Activated CD4-positive, alpha-beta T cell treated with anti-CD3 and anti-CD28 coated beads, Interleukin-2, amount 50 U/mL, for 1 hour (primary cell): ENCODE measurements at regions not wholly inside any gene's neighbourhood (a gene's known extent, or its start where the extent isn't known, plus 50 kb on each side); places are given as distances from the start of the nearest gene placed in this dataset.
"Not testable (repeated sequence)": the region's sequence is repeated elsewhere in the genome, so short reads cannot be mapped to it uniquely, and the experiment has no call there.

Source experiments
- DNase-seq: peaks from one replicate; pipeline ENCODE4 v3.0.0-alpha.2; 2020

DNA sequence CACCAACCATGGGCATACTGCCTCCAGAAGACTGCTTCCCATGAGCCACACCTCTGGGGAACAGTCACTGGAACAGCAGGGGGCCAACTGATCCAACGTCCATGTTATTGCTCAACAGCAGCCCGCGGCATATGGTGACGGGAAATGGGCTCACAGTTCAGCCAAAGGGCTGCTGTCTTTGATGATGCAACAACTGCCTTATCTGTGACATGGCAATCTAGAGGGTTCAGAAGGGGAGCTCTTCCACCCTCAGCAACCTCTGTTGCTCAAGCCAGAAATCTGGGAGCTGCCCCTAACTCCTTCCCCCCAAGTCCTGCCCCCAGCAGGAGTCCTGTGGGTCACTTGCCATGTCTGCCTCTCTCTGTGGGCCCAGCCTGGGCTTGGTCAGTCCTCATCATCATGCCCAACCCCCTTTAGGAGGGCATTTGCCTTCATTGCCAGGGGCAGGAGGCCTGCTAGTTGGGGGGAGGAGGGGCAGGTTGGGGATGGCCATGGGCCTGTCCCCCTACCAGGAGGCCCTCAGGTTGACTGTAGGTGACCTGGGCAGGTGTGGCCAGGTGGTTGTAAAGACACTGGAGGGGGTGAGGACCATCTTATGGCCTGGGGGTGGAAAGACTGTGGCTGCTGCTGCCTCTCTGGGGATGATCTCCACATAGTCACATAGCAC, 212.9 kb downstream of the CYP26B1 start:
- DNase-seq, result no peak

DNA sequence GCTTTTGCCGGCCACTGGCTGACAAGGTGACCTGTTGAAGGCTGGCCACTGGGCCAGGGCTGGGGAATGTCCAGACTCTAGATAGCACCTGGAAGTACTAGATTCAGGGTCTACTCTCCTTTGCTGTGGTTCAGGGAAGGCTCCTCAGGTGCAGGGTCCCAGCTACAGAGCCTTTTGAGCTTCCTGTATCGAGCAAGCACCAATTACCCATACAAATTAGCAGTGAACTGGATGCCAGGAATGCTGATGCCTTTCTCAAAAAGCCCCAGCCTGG, 213.4 kb downstream of the CYP26B1 start:
- DNase-seq, result no peak

GRCh38 chr2:71933467-71934319, 214.0 kb downstream of the CYP26B1 start:
- DNase-seq, result no peak

DNA sequence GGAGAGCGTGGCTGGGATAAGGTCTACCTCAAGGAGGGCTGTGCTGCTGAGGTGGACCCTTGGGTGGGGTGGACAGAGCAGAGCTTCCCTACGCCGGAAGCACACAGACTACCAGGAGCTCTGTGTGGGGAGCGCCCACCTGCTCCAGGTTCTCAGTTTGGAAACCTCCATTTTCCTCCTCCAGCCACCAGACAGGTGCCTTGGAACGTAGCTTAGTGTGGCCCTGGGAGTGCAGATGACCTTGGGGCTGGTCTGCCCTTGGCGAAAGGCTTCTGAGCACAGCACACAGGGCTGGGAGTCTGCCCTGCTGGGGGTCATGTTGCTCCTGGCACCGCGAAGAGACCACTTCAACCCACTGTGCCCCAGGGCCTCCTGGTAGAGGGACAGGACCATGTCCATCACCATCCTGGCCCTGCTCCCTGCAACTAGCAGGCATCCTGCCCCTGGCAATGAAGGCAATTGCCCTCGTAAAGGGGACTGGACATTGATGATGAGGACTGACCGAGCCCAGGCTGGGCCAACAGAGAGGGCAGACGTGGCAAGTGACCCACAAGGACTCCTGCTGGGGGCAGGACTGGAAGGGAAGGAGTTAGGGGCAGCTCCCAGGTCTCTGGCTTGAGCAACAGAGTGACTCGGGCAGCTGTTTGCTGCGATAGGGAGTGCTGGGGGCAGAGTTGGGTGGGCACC, 214.7 kb downstream of the CYP26B1 start:
- DNase-seq, result no peak

DNA sequence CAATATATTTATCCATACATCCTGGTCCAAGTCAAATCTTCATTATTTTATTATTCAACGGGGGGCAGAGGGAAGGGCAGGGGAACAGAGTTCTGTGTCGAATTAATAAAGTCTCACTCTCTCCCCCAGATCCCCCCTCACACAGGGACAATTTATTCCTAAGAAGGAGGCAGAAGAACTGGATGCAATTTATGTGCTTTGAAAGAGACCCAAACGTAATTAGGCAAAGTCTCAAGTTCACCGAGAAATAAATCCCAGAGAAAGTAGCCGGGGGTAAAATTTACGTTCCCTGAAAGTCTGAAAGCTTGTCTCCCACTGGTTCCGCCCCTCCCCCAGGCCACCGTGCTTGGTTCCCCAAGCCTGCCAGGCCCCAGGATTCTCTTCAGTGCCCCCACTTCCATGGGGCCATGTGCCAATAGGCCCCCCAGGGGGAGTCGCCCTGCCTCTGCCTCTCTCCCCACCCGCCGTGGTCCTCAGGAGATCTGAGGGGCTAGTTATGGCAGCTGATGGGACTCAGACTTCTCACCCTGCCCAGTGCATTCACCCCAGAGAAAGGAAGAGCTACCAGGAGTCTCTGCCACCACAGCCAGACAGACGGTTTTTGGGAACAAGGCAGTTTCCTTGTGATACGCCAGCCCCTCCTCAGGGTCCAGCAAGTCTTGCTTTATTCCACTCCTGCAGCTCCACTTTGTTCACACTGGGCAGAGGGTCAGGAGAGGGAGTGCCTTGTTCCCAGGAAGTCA, 215.5 kb downstream of the CYP26B1 start:
- no peak for DNase-seq

DNA sequence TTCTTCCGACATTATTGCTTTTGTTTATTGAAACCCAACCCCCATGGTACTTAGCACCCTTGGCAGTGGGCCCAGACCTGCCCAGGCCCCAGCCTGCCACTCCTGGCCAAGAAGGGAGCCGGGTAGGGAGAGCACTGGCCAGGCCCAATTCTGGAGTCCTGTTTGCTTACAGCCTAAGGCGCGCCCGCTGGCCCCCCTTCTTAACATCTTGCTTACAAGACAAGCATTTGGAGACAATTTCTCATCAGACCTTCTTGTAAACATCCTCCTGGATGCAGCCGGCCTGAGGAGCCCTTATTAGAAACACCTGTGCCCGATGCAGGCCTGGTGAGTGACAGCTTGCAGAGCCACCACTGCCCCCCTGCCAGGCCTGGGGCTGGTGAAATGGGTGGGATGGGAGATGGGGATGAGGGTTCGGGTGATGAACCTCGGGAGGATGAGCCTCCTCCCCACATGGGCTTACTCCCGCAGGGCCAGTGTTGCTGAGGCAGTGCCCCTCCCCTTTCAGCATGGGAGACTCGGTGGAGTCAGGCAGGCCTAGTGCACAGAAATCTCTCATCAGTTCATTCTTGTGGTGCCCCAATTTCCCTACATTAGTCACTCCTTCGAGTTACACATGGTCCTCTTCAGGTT, 217.5 kb downstream of the CYP26B1 start:
- DNase-seq, result no peak

DNA sequence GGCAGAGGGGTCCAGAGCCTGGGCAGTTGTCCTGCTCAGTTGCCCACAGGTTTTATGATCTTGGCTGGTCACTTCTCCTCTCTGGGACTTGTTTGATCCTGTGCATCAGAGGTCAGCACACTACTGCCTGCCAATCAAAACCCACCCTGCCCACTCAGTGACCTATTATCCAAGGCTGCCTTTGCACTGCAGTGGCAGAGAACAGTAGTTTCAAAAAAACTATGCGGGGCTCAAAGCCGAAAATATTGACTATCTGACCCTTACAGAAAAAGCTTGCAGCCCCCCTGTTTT, 218.2 kb downstream of the CYP26B1 start:
- no peak for DNase-seq

DNA sequence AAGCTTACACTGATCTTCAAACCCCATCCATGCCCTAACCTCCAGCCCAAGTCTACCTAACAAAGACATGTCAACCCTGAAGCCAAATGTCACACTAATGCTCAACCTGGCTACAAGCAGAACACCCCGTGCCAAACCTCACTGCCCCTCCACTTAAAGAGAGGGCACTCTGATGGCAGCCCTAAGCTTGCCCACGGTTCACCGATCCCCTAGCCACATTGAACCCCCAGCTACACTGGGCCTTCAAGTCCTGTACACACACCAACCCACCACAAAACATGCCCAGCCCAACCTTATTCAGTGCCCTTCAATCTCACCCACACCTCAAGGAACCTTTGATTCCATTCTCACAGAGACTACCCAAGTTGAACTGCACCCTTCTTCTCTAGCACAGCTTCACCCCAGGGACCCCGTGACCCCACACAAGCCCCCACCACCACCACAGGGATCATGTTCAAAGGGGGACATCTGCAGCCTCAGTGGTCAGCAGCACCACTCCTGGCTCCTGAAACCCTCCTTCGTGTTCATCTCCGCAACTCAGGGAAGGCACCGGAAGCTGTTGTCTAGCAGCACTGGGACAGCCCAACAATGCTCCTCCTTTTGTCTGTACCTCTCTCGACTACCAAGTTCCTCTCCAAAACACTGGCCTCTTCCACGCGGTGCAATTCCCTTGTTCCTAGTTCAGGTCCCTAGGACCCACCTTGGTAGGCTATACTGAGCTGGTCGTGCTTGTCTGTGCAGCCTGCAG, 218.8 kb downstream of the CYP26B1 start:
- DNase-seq, result no peak

GRCh38 chr2:71927757-71928715, 219.6 kb downstream of the CYP26B1 start:
- no peak for DNase-seq

DNA sequence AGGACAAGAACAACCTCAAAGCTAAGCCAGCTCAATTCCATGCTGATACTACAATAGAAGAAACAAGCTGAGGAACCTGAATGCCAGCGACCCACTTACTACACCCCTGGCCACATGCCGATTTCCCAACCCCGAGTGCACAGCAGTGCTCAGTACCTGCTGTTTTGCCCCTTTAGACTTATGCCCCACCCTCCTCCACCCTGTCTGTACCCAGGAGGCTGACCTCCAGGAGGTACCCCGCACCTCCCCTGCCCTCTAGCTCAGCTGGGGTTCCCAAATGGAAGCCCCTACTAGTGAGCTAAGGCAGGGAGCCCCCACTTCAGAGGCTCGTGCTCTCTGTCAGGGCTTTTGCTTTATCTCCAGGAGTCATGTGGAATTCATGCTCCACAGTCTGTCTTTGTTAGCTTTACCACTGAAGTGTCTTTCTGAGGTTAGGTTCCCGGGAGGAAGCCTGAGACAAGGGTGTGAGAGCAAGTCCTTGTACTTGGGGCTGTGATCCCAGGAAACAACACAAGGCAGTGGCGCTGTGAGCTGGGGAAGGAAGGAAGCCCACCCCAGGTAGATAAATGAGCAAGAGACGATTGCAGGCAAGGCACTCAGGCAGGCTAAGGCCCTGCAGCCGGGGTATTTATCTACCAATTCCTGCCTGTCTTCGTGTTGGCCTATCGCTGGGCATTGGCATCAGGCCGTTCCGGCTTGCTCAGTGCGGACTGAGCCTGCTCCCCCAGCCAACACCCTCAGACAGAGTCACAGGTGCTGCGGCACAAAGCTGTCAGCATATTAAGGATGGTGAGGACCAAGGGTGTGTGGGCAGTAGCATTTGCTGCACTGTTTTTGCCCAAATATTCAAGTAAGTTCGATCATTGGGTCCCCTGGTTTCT, 220.5 kb downstream of the CYP26B1 start:
- no peak for DNase-seq

GRCh38 chr2:71926089-71926447, 221.6 kb downstream of the CYP26B1 start:
- no peak for DNase-seq

GRCh38 chr2:71925268-71926088, 222.2 kb downstream of the CYP26B1 start:
- DNase-seq, result no peak

- peak; percentile 34 for DNase-seq
Observed at GRCh38 chr2:71923887-71924533, 223.7 kb downstream of the CYP26B1 start.

- DNase-seq, result no peak
Observed at GRCh38 chr2:71923143-71923525, 224.5 kb downstream of the CYP26B1 start.

GRCh38 chr2:71922499-71923142, 225.0 kb downstream of the CYP26B1 start:
- DNase-seq, result no peak

GRCh38 chr2:71922091-71922490, 225.6 kb downstream of the CYP26B1 start:
- DNase-seq, result no peak

- DNase-seq, result not testable (repeated sequence)
Observed at GRCh38 chr2:71920819-71921218, 226.8 kb downstream of the CYP26B1 start.

DNA sequence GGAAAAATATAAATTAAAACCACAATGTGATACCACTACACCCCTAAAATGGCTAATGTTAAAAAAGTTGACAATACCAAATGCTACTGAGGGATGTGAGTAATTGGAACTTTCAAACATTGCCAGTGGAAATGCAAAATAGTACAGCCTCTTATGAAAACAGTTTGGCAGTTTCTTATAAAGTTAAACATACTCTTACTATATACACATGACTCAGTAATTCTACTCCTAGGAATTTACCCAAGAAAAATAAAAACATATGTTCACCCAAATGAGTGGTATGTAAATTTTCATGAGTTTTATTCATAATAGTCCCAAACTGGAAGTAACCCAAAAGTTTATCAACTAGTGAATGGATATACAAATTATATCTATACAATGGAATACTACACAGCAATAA, 228.0 kb downstream of the CYP26B1 start:
- DNase-seq, result no peak
